GM21390 (cell line): ENCODE measurements at regions not wholly inside any gene's neighbourhood (a gene's known extent, or its start where the extent isn't known, plus 50 kb on each side); places are given as distances from the start of the nearest gene placed in this dataset.

Source experiments
- ATAC-seq: cut with Tn5 transposase; IDR thresholded peaks from one replicate; pipeline ENCODE4 v1.9.1; 2021; ENCODE audit not compliant: unreplicated experiment

DNA sequence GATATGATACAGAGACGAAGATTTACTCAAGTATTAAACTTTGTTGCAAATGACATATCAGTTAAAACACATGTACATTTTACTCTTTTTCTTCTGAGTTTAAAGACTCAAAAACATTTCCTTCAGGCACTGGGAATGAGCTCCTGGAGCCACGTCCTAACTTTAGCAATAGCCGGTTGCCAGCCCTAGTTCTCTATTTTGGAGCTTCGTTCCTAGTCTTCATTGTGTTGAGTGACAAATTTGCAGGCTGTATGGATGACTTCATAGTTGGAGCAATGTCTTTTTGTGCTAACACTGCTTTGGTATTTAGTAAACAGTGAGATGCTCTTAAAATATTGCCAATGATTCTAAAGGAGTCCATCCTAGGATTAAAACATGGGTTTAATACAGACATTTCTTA lies 190.9 kb downstream of the FAT4 start:
- ATAC-seq, result no peak

GRCh38 chr4:125507141-125507540 lies 192.4 kb downstream of the FAT4 start:
- no peak for ATAC-seq

GRCh38 chr4:125511715-125512114 lies 197.0 kb downstream of the FAT4 start:
- ATAC-seq, result no peak

- no peak for ATAC-seq
Measured at GRCh38 chr4:125515016-125515415, 200.3 kb downstream of the FAT4 start.

DNA sequence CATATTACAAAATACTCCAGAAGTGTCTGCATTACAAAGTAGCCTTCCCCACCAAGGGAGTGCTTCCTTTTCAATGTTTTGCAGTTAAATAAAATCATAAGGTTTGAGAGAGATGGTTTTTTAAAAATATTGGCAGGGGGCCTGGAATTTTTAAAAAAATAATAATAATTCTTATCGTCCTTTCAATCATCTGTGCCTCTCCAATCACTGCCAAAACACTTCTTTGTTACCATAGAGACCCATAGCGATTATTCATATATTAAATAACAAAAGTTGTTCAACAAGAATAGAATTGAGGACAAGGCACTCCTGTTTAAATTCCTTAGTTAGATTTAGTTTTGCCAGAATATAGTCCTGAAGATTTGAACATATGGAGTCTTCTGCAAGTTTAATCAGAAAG lies 203.1 kb downstream of the FAT4 start:
- no peak for ATAC-seq

- no peak for ATAC-seq
Measured at GRCh38 chr4:125518281-125518680, 203.5 kb downstream of the FAT4 start.

DNA sequence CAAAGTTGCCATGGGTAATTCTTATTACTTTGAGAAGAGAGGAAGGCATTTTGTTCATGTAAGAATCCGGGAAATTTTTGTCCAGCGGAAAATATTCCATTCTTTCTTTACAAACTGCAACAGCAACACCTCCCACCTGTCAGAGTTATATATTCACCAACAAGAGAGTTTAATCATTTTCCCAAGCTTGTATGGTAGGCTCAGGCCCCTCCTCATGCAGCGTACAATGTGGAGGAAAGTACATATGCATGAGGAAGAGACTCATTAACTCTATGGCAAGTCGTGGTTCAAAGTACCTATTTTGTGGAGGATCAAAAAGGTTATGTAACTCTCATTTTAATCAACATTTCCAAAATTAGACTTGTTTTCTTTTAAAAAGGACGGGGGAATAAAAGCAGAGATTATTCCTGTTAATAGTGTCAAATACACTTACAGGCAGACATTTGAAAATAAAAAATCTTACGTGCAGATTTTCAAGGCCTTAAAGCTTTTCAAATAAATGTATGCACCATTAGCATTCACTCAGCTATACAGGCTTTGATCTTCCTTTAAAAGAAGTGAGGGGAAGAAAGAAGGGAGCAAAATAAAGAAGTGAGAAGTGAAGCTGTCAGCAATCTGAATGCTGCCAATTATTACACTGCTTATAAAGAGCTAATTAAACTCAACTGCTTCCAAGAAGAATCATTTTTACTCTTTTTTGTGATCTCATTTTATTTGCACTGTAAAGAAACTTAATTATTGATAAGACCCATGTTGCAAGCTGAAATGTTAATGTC lies 204.8 kb downstream of the FAT4 start:
- no peak for ATAC-seq

DNA sequence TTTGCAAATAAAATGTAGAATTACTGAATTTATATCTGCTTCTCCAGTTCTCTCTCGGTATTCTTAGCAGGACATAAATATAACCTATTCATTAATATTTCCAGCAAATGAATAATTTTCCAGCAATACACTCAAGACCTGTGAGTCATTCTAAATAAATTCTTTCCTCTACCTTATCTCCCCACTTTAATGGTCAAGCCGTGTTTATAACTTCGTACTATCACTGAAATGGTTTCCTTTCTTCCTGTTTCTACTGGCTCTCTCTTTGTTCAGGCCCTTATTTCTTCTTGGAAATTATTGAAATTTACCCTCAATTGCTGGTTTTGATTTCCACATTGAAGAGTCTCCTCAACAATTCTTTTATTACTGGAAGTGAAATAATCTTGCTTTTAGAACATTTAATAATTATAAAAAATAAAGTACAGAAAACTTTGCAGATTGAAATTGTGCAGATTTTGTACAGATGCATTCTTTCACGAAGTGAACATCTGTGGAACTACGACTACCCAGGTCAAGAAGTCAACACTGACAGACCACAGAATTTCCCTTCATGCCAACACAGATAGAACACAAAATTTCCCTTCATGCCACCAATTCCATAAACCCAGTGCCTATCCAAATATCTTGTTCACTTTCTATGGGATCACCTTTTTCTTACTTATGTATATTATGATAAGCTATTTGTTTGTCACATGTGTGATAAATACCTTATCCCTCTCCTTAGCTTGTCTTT lies 205.7 kb downstream of the FAT4 start:
- no peak for ATAC-seq

DNA sequence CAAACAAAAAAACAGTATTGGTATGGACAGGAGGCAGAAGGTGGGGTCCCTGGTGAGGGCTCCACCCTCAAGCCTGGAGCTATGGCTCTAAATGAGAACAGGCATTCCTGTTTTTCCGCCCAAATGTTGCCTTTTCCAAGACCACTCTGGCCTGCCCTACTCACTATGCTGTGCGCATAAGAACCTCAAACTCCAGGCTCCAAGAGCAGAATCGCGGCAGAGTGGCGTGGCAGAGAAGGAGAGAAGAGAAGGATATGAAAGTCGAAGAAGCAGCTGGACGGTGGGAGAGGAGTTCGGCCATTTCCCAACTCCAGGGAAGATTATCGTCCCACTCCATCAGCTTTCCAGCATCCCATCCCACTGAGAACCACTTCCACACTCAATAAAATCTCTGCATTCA lies 207.8 kb downstream of the FAT4 start:
- no peak for ATAC-seq

DNA sequence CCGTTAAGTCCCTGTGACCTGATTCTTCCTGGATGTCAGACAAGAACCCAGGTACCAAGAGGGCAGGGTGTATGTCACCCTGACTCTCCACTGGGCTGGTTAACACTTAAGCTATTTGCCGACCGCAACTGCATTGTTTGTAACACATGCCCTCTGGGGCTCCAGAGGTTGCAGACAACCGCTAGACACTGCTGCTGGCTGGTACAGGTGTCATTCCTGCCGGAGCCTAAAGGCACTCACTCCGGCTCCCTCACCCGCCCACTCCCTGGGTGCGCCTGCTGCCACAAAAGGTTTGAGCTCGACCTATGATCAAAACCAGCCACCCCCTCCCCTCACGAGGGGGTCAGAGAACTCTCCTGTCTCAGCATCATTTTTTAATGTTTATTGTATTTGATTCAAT lies 208.2 kb downstream of the FAT4 start:
- ATAC-seq, result no peak

DNA sequence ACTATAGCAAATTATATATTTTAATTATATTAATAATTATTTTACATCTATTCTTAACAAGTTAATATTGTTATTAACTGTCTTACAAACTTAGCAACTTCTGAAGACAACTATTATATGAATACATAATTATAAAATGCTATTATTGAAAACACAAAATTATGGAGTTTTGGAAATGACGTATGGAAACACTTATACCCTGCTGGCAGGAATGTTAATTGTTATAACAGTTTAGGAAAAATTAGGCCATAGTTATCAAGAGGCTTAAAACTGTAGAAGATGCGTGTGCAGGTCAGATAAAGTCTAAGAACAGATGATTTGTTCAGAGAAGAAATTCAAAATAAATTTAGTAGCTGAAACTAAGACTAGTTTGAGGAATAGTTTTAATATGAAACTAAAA lies 211.7 kb downstream of the FAT4 start:
- no peak for ATAC-seq

- no peak for ATAC-seq
Measured at GRCh38 chr4:125527681-125528080, 212.9 kb downstream of the FAT4 start.

DNA sequence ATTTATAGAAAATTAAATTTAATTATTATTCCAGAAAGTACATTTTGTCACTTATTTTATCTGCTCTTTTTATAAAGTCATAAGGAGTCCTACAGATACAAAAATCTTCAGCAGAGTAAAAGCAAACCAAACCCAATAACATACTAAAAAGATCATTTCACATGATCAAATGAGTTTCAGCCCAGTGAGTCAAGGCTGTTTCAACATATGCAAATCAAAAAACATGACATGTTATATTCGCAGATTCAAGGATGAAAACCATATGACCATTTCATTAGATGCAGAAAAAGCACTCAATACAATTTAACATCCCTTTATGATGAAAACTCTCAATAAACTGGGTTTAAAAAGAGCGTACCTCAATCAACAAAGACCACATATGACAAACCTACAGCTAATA lies 214.3 kb downstream of the FAT4 start:
- ATAC-seq, result no peak

- ATAC-seq, result no peak
Measured at GRCh38 chr4:125538670-125539069, 223.9 kb downstream of the FAT4 start.

- ATAC-seq, result no peak
Measured at GRCh38 chr4:125539691-125540090, 224.9 kb downstream of the FAT4 start.

GRCh38 chr4:125541836-125542385 lies 227.2 kb downstream of the FAT4 start:
- no peak for ATAC-seq

GRCh38 chr4:125546272-125546671 lies 231.5 kb downstream of the FAT4 start:
- no peak for ATAC-seq

DNA sequence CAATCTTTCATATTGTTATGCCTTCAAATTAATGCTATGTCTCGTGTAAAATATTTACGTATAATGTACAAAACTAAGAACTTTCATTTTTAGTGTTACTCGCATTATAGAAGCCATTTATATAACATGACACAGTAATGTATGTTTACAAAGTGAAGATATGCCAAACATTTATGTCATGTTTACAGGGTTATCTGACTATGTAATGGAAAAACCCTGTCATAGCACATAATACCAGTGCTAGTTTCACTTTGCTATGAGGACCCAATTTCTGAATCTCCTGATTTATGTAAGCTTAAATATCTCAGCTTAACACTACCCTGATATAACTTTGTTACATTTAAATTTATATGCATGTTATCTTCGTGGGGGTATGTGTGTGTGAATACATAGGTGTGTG lies 233.1 kb downstream of the FAT4 start:
- ATAC-seq, result no peak

DNA sequence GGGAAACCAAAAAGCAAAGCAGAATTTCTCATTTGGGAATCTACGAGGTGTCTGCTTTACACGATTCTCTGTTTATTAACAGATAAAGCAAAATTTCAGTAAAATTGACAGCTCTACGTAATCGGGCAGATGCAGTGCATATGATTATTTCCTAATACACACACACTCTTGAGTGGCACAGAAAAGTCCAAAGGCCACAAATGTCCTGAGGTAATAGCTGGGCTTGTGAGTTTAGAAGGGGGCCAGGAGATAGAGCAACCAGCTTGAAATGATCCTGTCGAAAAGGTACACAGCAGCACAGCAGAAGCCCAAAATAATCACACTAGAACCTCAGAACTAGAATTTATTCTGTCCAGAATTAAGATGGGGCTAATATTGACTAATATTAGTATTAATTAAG lies 236.0 kb downstream of the FAT4 start:
- no peak for ATAC-seq

DNA sequence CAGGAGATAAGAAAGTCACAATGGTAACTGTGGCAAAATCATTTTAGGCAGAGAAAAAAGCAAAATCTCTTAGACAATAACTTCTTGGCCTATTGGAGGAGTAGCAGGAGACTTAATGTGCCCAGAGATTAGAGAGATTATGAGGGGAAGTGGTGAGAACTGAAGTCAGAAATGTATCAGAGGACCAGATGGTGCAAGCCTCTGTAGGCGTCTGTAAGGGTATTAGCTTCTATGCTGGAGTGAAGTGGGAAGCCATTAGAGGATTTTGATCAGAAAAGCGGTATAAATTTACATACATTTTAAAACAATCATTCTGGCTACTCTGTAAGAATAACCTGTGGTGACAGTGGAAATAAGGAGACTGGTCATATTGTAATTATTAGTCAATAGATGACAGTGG lies 236.7 kb downstream of the FAT4 start:
- no peak for ATAC-seq

DNA sequence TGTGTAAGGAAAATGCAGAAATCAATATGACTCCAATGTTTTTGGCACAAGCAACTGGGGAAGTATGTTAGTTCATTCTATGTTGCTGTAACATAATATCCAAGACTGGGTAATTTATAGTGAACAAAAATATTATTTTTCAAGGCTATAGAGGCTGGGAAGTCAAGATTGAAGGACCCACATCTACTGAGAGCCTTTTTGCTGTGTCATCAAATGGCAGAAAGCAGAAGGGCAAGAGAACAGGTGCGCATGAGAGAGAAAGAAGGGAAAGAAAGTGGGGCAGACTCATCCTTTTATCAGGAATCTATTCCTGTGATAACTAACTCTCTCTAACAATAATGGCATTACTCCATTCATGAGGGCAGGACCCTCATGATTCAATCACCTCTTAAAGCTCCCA lies 237.2 kb downstream of the FAT4 start:
- ATAC-seq, result no peak

- ATAC-seq, result no peak
Measured at GRCh38 chr4:125572601-125573000, 257.8 kb downstream of the FAT4 start.
